ENCODE measurements at regions not wholly inside any gene's neighbourhood (a gene's known extent, or its start where the extent isn't known, plus 50 kb on each side); places are given as distances from the start of the nearest gene placed in this dataset.

DNA sequence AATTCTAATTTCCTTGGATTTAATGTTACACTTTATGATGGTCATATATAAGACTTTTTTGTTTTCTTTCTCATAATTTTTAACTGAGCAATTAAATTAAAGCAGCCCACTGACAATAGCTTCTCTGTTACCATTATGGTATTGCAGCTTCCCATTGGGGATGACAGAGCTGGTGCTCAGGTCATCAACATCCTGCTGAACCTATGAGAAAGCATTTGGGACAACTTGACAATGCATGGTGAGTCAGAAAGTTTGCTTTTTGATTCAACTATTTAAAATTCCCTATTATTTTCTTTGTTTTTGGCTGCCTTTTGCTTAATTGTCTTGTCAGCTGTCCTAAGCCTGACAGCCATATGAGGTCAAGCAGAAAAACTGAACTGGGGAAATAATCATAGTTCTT is 487.4 kb upstream of the RIOK2 start:
- no peak for TF ChIP-seq CTCF (conservative IDR thresholded peaks at IDR 0.05; ENCODE audit: low read depth, low read length)
- no peak overlapping the region for H3K4me3 ChIP-seq (ENCODE audit: low read length)
- no peak for DNase-seq (ENCODE audit: low read depth)

DNA sequence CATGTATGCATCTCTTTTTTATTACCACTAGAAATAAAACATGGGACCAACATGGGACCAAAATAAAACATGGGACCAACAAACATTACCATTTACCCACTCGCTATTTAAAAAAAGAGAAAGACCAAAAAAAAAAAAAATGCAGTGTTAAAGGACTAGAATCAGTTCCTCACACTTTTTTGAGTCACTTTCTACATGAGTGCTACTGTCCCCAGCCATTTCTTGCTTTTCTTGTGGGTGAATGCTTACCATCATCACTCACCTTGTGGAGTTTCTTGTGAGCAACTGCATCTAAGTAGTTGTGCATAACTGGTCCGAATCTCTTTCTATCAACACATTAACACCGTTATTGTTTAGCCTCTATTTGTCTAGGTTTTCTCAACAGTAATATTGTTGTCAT is 493.6 kb upstream of the RIOK2 start:
- DNase-seq (ENCODE audit: low read depth): no peak
- TF ChIP-seq CTCF (conservative IDR thresholded peaks at IDR 0.05; ENCODE audit: low read depth, low read length): no peak
- no peak overlapping the region for H3K4me3 ChIP-seq (ENCODE audit: low read length)

DNA sequence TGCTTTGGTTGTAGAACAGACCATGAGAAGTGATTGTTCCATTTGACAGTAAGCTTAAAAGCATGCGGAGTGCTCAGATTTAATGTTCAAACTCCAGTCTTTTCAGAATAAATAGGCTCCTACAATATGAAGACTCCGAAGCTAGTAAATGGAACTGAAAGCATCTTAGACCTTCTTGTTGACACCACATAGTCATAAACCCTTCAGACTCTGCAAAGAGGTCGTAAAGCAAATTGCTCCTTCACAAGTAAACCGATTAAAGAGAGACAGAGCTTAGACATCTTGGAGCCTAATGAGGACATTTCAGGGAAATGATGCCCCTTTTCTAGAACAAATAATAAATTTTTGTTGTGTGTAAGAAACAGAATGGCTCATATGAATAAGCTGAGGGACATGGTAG is 511.0 kb upstream of the RIOK2 start:
- DNase-seq (ENCODE audit: low read depth): no peak
- TF ChIP-seq CTCF (conservative IDR thresholded peaks at IDR 0.05; ENCODE audit: low read depth, low read length): no peak
- no peak overlapping the region for H3K4me3 ChIP-seq (ENCODE audit: low read length)

DNA sequence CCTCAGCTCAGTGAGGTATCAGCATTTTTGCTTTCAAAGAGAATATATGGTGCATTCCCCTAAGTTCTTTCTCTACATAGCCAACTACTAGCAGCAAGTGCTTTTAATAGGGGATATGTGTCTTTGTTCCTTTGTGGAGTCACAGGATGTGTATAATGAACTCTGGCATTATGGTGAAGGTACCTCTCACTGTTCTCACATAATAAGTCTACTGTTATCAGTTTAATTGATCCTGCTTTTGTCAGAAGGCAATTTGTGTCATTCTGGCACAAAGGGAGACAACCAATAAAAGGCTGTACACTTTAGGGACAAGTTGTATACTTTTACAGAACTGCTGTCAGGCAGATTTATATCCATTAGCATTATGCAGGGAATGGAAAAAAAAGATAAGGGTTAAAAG is 531.4 kb upstream of the RIOK2 start:
- TF ChIP-seq CTCF (conservative IDR thresholded peaks at IDR 0.05; ENCODE audit: low read depth, low read length): no peak
- no peak for DNase-seq (ENCODE audit: low read depth)

DNA sequence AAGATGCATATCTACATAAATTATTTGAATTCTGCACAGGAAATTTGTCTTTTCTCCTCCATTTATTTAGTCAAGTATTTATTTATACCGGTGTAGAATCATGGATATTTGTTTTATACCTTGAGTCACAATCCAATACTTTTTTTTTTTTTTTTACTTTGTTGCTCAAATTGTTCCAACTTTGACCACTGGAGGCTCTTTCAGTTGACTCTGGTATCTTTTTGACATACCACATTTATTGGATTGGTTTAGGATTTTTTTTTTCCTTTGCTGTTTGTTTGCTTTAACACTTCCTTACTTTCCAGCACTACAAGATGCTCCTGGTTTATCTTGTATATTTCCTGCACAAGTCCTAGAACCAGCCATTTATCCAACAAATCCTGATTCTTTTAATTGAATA is 543.1 kb upstream of the RIOK2 start:
- TF ChIP-seq CTCF (conservative IDR thresholded peaks at IDR 0.05; ENCODE audit: low read depth, low read length): peak; percentile 22
- no peak for DNase-seq (ENCODE audit: low read depth)

More for the DNA sequence above, 531.4 kb upstream of the RIOK2 start:
- no peak overlapping the region for H3K4me3 ChIP-seq (ENCODE audit: low read length)

GRCh38 chr5:97728920-97729319 is 545.9 kb upstream of the RIOK2 start:
- no peak overlapping the region for H3K4me3 ChIP-seq (ENCODE audit: low read length)
- TF ChIP-seq CTCF (conservative IDR thresholded peaks at IDR 0.05; ENCODE audit: low read depth, low read length): no peak
- peak; percentile 32 for DNase-seq (ENCODE audit: low read depth)

More for the DNA sequence above, 543.1 kb upstream of the RIOK2 start:
- H3K4me3 ChIP-seq (ENCODE audit: low read length): no peak overlapping the region

DNA sequence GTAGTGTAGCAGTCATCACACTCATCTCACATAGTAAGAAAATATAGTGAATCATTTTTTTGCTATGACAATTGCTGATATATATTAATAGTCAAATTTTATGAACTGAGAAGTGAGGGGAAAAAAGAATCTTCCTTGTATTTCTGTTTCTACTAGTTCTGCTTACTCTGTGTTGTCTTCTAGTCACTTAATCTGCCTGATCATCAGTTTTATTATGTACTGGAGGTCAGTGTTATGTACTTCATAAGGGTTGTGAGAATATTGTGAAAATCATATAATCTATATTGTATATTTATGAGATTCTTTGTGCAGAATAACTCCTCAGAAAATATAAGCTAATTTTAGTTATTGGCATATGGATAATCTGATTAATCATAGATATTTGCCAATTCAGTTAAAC is 546.9 kb upstream of the RIOK2 start:
- no peak for TF ChIP-seq CTCF (conservative IDR thresholded peaks at IDR 0.05; ENCODE audit: low read depth, low read length)

More for the DNA sequence above, 546.9 kb upstream of the RIOK2 start:
- no peak for DNase-seq (ENCODE audit: low read depth)
- no peak overlapping the region for H3K4me3 ChIP-seq (ENCODE audit: low read length)

All from retinal pigment epithelial cell (primary cell).